ENCODE measurements at regions not wholly inside any gene's neighbourhood (a gene's known extent, or its start where the extent isn't known, plus 50 kb on each side); places are given as distances from the start of the nearest gene placed in this dataset.

GRCh38 chr18:22073411-22073810 lies 96.0 kb upstream of the GATA6 start:
- no peak for TF ChIP-seq CTCF (IDR thresholded peaks at IDR 0.05)
- no peak for TF ChIP-seq POLR2A (IDR thresholded peaks at IDR 0.05)
